ENCODE measurements at regions not wholly inside any gene's neighbourhood (a gene's known extent, or its start where the extent isn't known, plus 50 kb on each side); places are given as distances from the start of the nearest gene placed in this dataset.

GRCh38 chr7:16028103-16028502, 341.6 kb upstream of the MEOX2 start:
- no peak for ATAC-seq (replicated peaks in 1 of 4)
- no peaks in the 10 kb centered on the region for H3K36me3 Mint-ChIP-seq
- no peak overlapping the region for H3K27ac Mint-ChIP-seq
- ChIA-PET CTCF (no interaction called here), POLR2A (no interaction called here)
- no peaks in the 10 kb centered on the region for H3K36me3 ChIP-seq (ENCODE audit: control insufficient read depth in 2 of 2, extremely low read depth in 1 of 2, insufficient read depth in 1 of 2, low read length in 1 of 2)
- no peak overlapping the region for H3K4me3 Mint-ChIP-seq
- H3K9me3 ChIP-seq: no peaks in the 10 kb centered on the region
- H3K4me3 ChIP-seq (ENCODE audit: control insufficient read depth in 1 of 2, extremely low read depth in 1 of 2, low read length in 1 of 2): no peak overlapping the region
- H3K27me3 Mint-ChIP-seq: no peaks in the 10 kb centered on the region
- no peaks in the 10 kb centered on the region for H3K9me3 Mint-ChIP-seq
- no peaks in the 10 kb centered on the region for H3K4me1 ChIP-seq (ENCODE audit: control insufficient read depth in 1 of 2, extremely low read depth in 1 of 2, insufficient read depth in 2 of 2, low read length in 2 of 2)
- no peaks in the 10 kb centered on the region for H3K4me1 Mint-ChIP-seq
- no peaks in the 10 kb centered on the region for H3K27me3 ChIP-seq (replicated peaks in 1 of 2; ENCODE audit: control insufficient read depth in 2 of 2, extremely low read depth in 1 of 2, insufficient read depth in 2 of 2, low read length in 1 of 2)
- H3K27ac ChIP-seq (ENCODE audit: low read length): no peak overlapping the region
- DNase-seq: no peak
- WGBS (ENCODE audit: insufficient coverage): no CpG with 5 or more reads among the region's 2 CpGs

DNA sequence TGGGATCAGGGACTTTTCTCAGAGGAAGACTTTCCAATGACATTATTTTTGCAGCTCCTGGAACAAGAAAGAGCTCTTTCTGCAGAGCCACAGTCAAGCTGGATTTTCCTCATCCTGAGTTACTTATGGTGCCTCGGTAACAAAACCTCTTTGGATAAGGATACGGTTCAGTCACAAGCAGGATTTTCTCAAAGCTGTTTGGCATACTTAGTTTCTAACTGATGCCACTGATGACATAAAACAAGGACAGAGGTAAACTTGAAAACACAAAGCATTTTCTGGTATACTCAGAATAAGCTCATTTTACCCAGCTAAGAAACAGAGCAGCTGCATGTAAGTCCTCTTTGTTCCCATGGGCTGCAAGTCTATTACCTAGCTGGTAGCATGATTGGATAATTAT, 340.9 kb upstream of the MEOX2 start:
- H3K27me3 ChIP-seq (replicated peaks in 1 of 2; ENCODE audit: control insufficient read depth in 2 of 2, extremely low read depth in 1 of 2, insufficient read depth in 2 of 2, low read length in 1 of 2): no peaks in the 10 kb centered on the region
- no peak overlapping the region for H3K27ac ChIP-seq (ENCODE audit: low read length)
- ChIA-PET POLR2A (no interaction called here), CTCF (no interaction called here)
- no peaks in the 10 kb centered on the region for H3K4me1 Mint-ChIP-seq
- no peaks in the 10 kb centered on the region for H3K27me3 Mint-ChIP-seq
- H3K4me1 ChIP-seq (ENCODE audit: control insufficient read depth in 1 of 2, extremely low read depth in 1 of 2, insufficient read depth in 2 of 2, low read length in 2 of 2): no peaks in the 10 kb centered on the region
- no peak overlapping the region for H3K4me3 ChIP-seq (ENCODE audit: control insufficient read depth in 1 of 2, extremely low read depth in 1 of 2, low read length in 1 of 2)
- no peaks in the 10 kb centered on the region for H3K36me3 Mint-ChIP-seq
- ATAC-seq (replicated peaks in 1 of 4): no peak
- no peak overlapping the region for H3K4me3 Mint-ChIP-seq
- H3K9me3 Mint-ChIP-seq: no peaks in the 10 kb centered on the region
- H3K36me3 ChIP-seq (ENCODE audit: control insufficient read depth in 2 of 2, extremely low read depth in 1 of 2, insufficient read depth in 1 of 2, low read length in 1 of 2): no peaks in the 10 kb centered on the region
- no peak for DNase-seq
- no peaks in the 10 kb centered on the region for H3K9me3 ChIP-seq
- no CpG with 5 or more reads among the region's 2 CpGs for WGBS (ENCODE audit: insufficient coverage)
- no peak overlapping the region for H3K27ac Mint-ChIP-seq

GRCh38 chr7:16026253-16027020, 340.0 kb upstream of the MEOX2 start:
- Mint-ChIP-seq H3K4me3 (no peak overlapping the region), H3K27me3 (no peaks in the 10 kb centered on the region), H3K36me3 (no peaks in the 10 kb centered on the region), H3K27ac (no peak overlapping the region), H3K9me3 (no peaks in the 10 kb centered on the region), H3K4me1 (no peaks in the 10 kb centered on the region)
- ChIA-PET POLR2A (interaction anchor here in 1 of 2 donors (0.6 kb wide), 1 partner anchor 1127 kb away, joined by 10 read pairs; no protein-coding TSS in a partner anchor), CTCF (no interaction called here)
- 96% methylated on average over 7 of the region's 10 CpGs for WGBS (ENCODE audit: insufficient coverage)
- Histone ChIP-seq H3K36me3 (ENCODE audit: control insufficient read depth in 2 of 2, extremely low read depth in 1 of 2, insufficient read depth in 1 of 2, low read length in 1 of 2) (no peaks in the 10 kb centered on the region), H3K27me3 (replicated peaks in 1 of 2; ENCODE audit: control insufficient read depth in 2 of 2, extremely low read depth in 1 of 2, insufficient read depth in 2 of 2, low read length in 1 of 2) (no peaks in the 10 kb centered on the region), H3K4me3 (ENCODE audit: control insufficient read depth in 1 of 2, extremely low read depth in 1 of 2, low read length in 1 of 2) (no peak overlapping the region), H3K27ac (ENCODE audit: low read length) (no peak overlapping the region), H3K4me1 (ENCODE audit: control insufficient read depth in 1 of 2, extremely low read depth in 1 of 2, insufficient read depth in 2 of 2, low read length in 2 of 2) (no peaks in the 10 kb centered on the region), H3K9me3 (no peaks in the 10 kb centered on the region)
- DNase-seq (no peak), ATAC-seq (replicated peaks in 1 of 4) (no peak)

DNA sequence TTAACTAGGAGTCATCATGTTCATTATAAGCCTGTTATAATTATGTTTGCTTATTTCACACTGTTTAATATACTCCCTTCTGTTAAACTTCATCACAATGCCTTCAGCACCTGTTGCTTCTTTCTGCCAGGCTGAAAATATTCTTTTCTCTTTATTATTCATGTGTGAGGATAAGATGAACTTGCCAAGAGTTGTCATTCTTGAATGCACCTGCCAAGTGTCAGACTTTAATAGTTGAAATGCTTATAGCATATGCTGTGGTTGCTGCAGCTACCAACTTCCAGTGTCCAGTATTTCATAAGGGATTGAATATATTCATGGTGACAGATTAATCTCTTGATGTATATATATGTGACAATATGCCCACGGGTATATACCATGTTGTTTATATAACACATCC, 339.2 kb upstream of the MEOX2 start:
- H3K36me3 ChIP-seq (ENCODE audit: control insufficient read depth in 2 of 2, extremely low read depth in 1 of 2, insufficient read depth in 1 of 2, low read length in 1 of 2): no peaks in the 10 kb centered on the region
- WGBS (ENCODE audit: insufficient coverage): no CpG with 5 or more reads among the region's 1 CpG

GRCh38 chr7:16023503-16023902, 337.0 kb upstream of the MEOX2 start:
- Mint-ChIP-seq H3K4me1 (no peaks in the 10 kb centered on the region), H3K36me3 (no peaks in the 10 kb centered on the region), H3K27ac (no peak overlapping the region), H3K9me3 (peaks cover 0 to 5% (median 0%) of the 10 kb centered on the region in 3 donors), H3K4me3 (no peak overlapping the region), H3K27me3 (no peaks in the 10 kb centered on the region)
- Histone ChIP-seq H3K9me3 (no peaks in the 10 kb centered on the region), H3K36me3 (ENCODE audit: control insufficient read depth in 2 of 2, extremely low read depth in 1 of 2, insufficient read depth in 1 of 2, low read length in 1 of 2) (no peaks in the 10 kb centered on the region), H3K27me3 (replicated peaks in 1 of 2; ENCODE audit: control insufficient read depth in 2 of 2, extremely low read depth in 1 of 2, insufficient read depth in 2 of 2, low read length in 1 of 2) (no peaks in the 10 kb centered on the region), H3K4me3 (ENCODE audit: control insufficient read depth in 1 of 2, extremely low read depth in 1 of 2, low read length in 1 of 2) (no peak overlapping the region), H3K27ac (ENCODE audit: low read length) (no peak overlapping the region), H3K4me1 (ENCODE audit: control insufficient read depth in 1 of 2, extremely low read depth in 1 of 2, insufficient read depth in 2 of 2, low read length in 2 of 2) (no peaks in the 10 kb centered on the region)
- DNase-seq: no peak
- no peak for ATAC-seq (replicated peaks in 1 of 4)
- no CpG with 5 or more reads among the region's 3 CpGs for WGBS (ENCODE audit: insufficient coverage)
- CTCF ChIA-PET: no interaction called here
- POLR2A ChIA-PET: no interaction called here

More for the DNA sequence above, 339.2 kb upstream of the MEOX2 start:
- Histone ChIP-seq H3K27ac (ENCODE audit: low read length) (no peak overlapping the region), H3K4me1 (ENCODE audit: control insufficient read depth in 1 of 2, extremely low read depth in 1 of 2, insufficient read depth in 2 of 2, low read length in 2 of 2) (no peaks in the 10 kb centered on the region), H3K27me3 (replicated peaks in 1 of 2; ENCODE audit: control insufficient read depth in 2 of 2, extremely low read depth in 1 of 2, insufficient read depth in 2 of 2, low read length in 1 of 2) (no peaks in the 10 kb centered on the region), H3K9me3 (no peaks in the 10 kb centered on the region), H3K4me3 (ENCODE audit: control insufficient read depth in 1 of 2, extremely low read depth in 1 of 2, low read length in 1 of 2) (no peak overlapping the region)
- Mint-ChIP-seq H3K36me3 (no peaks in the 10 kb centered on the region), H3K27me3 (no peaks in the 10 kb centered on the region), H3K4me3 (no peak overlapping the region), H3K27ac (no peak overlapping the region), H3K9me3 (no peaks in the 10 kb centered on the region), H3K4me1 (no peaks in the 10 kb centered on the region)
- no peak for ATAC-seq (replicated peaks in 1 of 4)
- POLR2A ChIA-PET: no interaction called here
- CTCF ChIA-PET: no interaction called here
- no peak for DNase-seq

DNA sequence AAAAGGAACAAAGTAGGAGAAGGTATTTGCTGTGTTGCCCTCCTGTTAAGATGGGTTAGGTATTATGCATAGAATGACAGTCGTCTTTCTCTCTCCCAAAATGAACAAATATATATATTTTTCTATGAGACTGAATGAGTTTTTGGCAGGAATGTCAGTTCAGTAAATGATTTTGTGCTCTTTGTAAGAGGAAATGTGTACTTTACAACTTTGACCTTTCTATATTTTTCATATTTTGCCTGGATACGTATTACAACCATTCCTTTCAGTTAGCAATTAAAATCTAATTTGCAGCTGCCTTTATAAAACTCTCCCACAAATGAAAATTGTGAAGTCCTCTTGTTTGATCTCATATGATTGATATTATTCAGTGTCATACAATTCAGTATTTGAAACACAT, 336.6 kb upstream of the MEOX2 start:
- H3K27me3 Mint-ChIP-seq: no peaks in the 10 kb centered on the region
- H3K36me3 ChIP-seq (ENCODE audit: control insufficient read depth in 2 of 2, extremely low read depth in 1 of 2, insufficient read depth in 1 of 2, low read length in 1 of 2): no peaks in the 10 kb centered on the region
- H3K36me3 Mint-ChIP-seq: no peaks in the 10 kb centered on the region
- ChIA-PET POLR2A (no interaction called here), CTCF (no interaction called here)
- no peak overlapping the region for H3K27ac Mint-ChIP-seq
- H3K4me3 Mint-ChIP-seq: no peak overlapping the region
- no peak overlapping the region for H3K4me3 ChIP-seq (ENCODE audit: control insufficient read depth in 1 of 2, extremely low read depth in 1 of 2, low read length in 1 of 2)
- H3K4me1 ChIP-seq (ENCODE audit: control insufficient read depth in 1 of 2, extremely low read depth in 1 of 2, insufficient read depth in 2 of 2, low read length in 2 of 2): no peaks in the 10 kb centered on the region
- H3K9me3 ChIP-seq: no peaks in the 10 kb centered on the region
- no peaks in the 10 kb centered on the region for H3K4me1 Mint-ChIP-seq
- no CpG with 5 or more reads among the region's 2 CpGs for WGBS (ENCODE audit: insufficient coverage)
- DNase-seq (no peak), ATAC-seq (replicated peaks in 1 of 4) (no peak)
- no peak overlapping the region for H3K27ac ChIP-seq (ENCODE audit: low read length)
- no peaks in the 10 kb centered on the region for H3K27me3 ChIP-seq (replicated peaks in 1 of 2; ENCODE audit: control insufficient read depth in 2 of 2, extremely low read depth in 1 of 2, insufficient read depth in 2 of 2, low read length in 1 of 2)
- peaks cover 0 to 5% (median 0%) of the 10 kb centered on the region in 3 donors for H3K9me3 Mint-ChIP-seq

DNA sequence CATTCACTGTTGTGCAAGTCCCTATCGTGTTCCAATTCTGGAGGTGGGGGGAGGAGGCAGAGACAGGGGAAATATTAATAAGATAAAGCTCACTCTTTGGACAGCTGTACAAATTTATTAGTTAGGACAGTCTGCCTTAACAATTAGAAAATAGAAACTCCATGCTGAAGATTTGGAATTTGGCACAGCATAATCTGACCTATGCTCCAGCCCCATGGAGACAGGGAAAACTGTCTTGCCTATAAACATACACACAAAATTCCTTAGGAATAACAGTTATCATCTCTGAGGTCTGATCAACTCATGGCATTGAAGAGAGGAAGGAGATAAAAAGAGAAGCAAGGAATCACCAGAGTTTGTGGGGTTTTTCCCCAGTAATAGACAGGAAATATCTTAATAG, 335.4 kb upstream of the MEOX2 start:
- ATAC-seq (replicated peaks in 1 of 4) (no peak), DNase-seq (no peak)
- no CpG with 5 or more reads among the region's 1 CpG for WGBS (ENCODE audit: insufficient coverage)
- Histone ChIP-seq H3K27ac (ENCODE audit: low read length) (no peak overlapping the region), H3K36me3 (ENCODE audit: control insufficient read depth in 2 of 2, extremely low read depth in 1 of 2, insufficient read depth in 1 of 2, low read length in 1 of 2) (no peaks in the 10 kb centered on the region), H3K4me3 (ENCODE audit: control insufficient read depth in 1 of 2, extremely low read depth in 1 of 2, low read length in 1 of 2) (no peak overlapping the region), H3K4me1 (ENCODE audit: control insufficient read depth in 1 of 2, extremely low read depth in 1 of 2, insufficient read depth in 2 of 2, low read length in 2 of 2) (no peaks in the 10 kb centered on the region), H3K9me3 (no peaks in the 10 kb centered on the region), H3K27me3 (replicated peaks in 1 of 2; ENCODE audit: control insufficient read depth in 2 of 2, extremely low read depth in 1 of 2, insufficient read depth in 2 of 2, low read length in 1 of 2) (no peaks in the 10 kb centered on the region)
- Mint-ChIP-seq H3K27me3 (no peaks in the 10 kb centered on the region), H3K9me3 (peaks cover 0 to 5% (median 4%) of the 10 kb centered on the region in 3 donors), H3K4me3 (no peak overlapping the region), H3K36me3 (no peaks in the 10 kb centered on the region), H3K27ac (no peak overlapping the region), H3K4me1 (no peaks in the 10 kb centered on the region)
- ChIA-PET POLR2A (no interaction called here), CTCF (no interaction called here)
